Calu3 (cell line): ENCODE measurements at regions not wholly inside any gene's neighbourhood (a gene's known extent, or its start where the extent isn't known, plus 50 kb on each side); places are given as distances from the start of the nearest gene placed in this dataset.

Experiments used
- BruUV-seq: library from RNA; stranded (reverse); fragments of 400-500 nt; replicated peaks from 2 replicates; lab custom pipeline; 2021; lab: Mats Ljungman, UMichigan
- CTCF ChIA-PET: fragments of 300-600 bp; sonication (Branson Sonifier 250); formaldehyde crosslinking; loops from one replicate; lab custom pipeline; 2022; ENCODE audit warnings: antibody characterized with exemption; lab: Charles Lee
- DNase-seq: peaks from one replicate; pipeline ENCODE4 v3.0.0; 2022
- H3K27ac Mint-ChIP-seq: one replicate; pipeline ENCODE4 v1.8.0; 2022; ENCODE audit warnings: mixed read lengths; ENCODE audit not compliant: unreplicated experiment
- H3K27me3 Mint-ChIP-seq: one replicate; pipeline ENCODE4 v1.8.0; 2022; ENCODE audit warnings: mixed read lengths; ENCODE audit not compliant: unreplicated experiment
- H3K36me3 Mint-ChIP-seq: one replicate; pipeline ENCODE4 v1.8.0; 2022; ENCODE audit warnings: mild to moderate bottlenecking, moderate library complexity, mixed read lengths; ENCODE audit not compliant: insufficient read depth, unreplicated experiment
- H3K4me1 Mint-ChIP-seq: one replicate; pipeline ENCODE4 v1.8.0; 2022; ENCODE audit warnings: mild to moderate bottlenecking, low read depth, mixed read lengths; ENCODE audit not compliant: unreplicated experiment
- H3K4me3 Mint-ChIP-seq: one replicate; pipeline ENCODE4 v1.8.0; 2022; ENCODE audit warnings: mild to moderate bottlenecking, low read depth, moderate library complexity, mixed read lengths; ENCODE audit not compliant: unreplicated experiment
- H3K9me3 Mint-ChIP-seq: one replicate; pipeline ENCODE4 v1.8.0; 2022; ENCODE audit warnings: low read depth, mixed read lengths; ENCODE audit not compliant: unreplicated experiment
- CTCF ChIP-seq: fragments of 200-600 bp; IDR thresholded peaks from one replicate; pipeline ENCODE4 v1.8.0; 2022; ENCODE audit warnings: antibody characterized with exemption; ENCODE audit not compliant: unreplicated experiment
- intact Hi-C: fragments of 100-400 bp; cut with micrococcal nuclease; formaldehyde crosslinking; loops from one replicate; pipeline ENCODE4 v1.10.0; 2022; ENCODE audit not compliant: unreplicated experiment

GRCh38 chr13:109403012-109403421 lies 383.4 kb downstream of the IRS2 start:
- H3K36me3 Mint-ChIP-seq = no peaks in the 10 kb centered on the region
- BruUV-seq = no TSS peak
- intact Hi-C loops = no loop called here
- TF ChIP-seq CTCF = no peak
- no peak overlapping the region for H3K27ac Mint-ChIP-seq
- H3K4me1 Mint-ChIP-seq = no peaks in the 10 kb centered on the region
- H3K4me3 Mint-ChIP-seq = no peak overlapping the region
- CTCF ChIA-PET = no interaction called here
- DNase-seq = no peak
- H3K9me3 Mint-ChIP-seq = no peaks in the 10 kb centered on the region
- no peaks in the 10 kb centered on the region for H3K27me3 Mint-ChIP-seq

- Mint-ChIP-seq H3K4me1 (no peaks in the 10 kb centered on the region), H3K36me3 (no peaks in the 10 kb centered on the region), H3K27me3 (no peaks in the 10 kb centered on the region), H3K9me3 (no peaks in the 10 kb centered on the region), H3K27ac (no peak overlapping the region), H3K4me3 (no peak overlapping the region)
- CTCF ChIA-PET = no interaction called here
- intact Hi-C loops = no loop called here
- no peak for TF ChIP-seq CTCF
- DNase-seq = no peak
- BruUV-seq = no TSS peak
Measured at GRCh38 chr13:109401891-109402290, 384.5 kb downstream of the IRS2 start.

GRCh38 chr13:109401307-109401706 lies 385.1 kb downstream of the IRS2 start:
- Mint-ChIP-seq H3K36me3 (no peaks in the 10 kb centered on the region), H3K27me3 (no peaks in the 10 kb centered on the region), H3K9me3 (no peaks in the 10 kb centered on the region), H3K27ac (no peak overlapping the region), H3K4me3 (no peak overlapping the region), H3K4me1 (no peaks in the 10 kb centered on the region)
- TF ChIP-seq CTCF = no peak
- no peak for DNase-seq
- CTCF ChIA-PET = no interaction called here
- intact Hi-C loops = no loop called here
- BruUV-seq = no TSS peak

- intact Hi-C loops = no loop called here
- Mint-ChIP-seq H3K36me3 (no peaks in the 10 kb centered on the region), H3K4me1 (no peaks in the 10 kb centered on the region), H3K9me3 (no peaks in the 10 kb centered on the region), H3K27me3 (no peaks in the 10 kb centered on the region), H3K27ac (no peak overlapping the region), H3K4me3 (no peak overlapping the region)
- no TSS peak for BruUV-seq
- no peak for DNase-seq
- TF ChIP-seq CTCF = no peak
- CTCF ChIA-PET = no interaction called here
Measured at GRCh38 chr13:109400624-109401257, 385.6 kb downstream of the IRS2 start.
